Panc1 (cell line): ENCODE measurements at regions not wholly inside any gene's neighbourhood (a gene's known extent, or its start where the extent isn't known, plus 50 kb on each side); places are given as distances from the start of the nearest gene placed in this dataset.

Experiments
- SIN3A ChIP-seq: IDR thresholded peaks from 2 replicates; pipeline ENCODE4 v1.6.1; 2012; ENCODE audit warnings: low read depth, mild to moderate bottlenecking, low read length, moderate library complexity, borderline replicate concordance; ENCODE audit not compliant: insufficient read depth
- TF ChIP-seq, protein P1 (sequence below): fragments of 450-650 bp; IDR thresholded peaks from 2 replicates; pipeline ENCODE4 v1.5.1; 2017; ENCODE audit warnings: mild to moderate bottlenecking
- TF ChIP-seq, protein P2 (sequence below), 2 experiments: IDR thresholded peaks; 2 replicates each; pipeline ENCODE4 v1.6.1; 2011 to 2012; ENCODE audit warnings: low read depth in 2 of 2, control low read depth in 1 of 2, low read length in 1 of 2, mild to moderate bottlenecking in 1 of 2, moderate library complexity in 1 of 2; ENCODE audit not compliant: insufficient read depth in 1 of 2

DNA sequence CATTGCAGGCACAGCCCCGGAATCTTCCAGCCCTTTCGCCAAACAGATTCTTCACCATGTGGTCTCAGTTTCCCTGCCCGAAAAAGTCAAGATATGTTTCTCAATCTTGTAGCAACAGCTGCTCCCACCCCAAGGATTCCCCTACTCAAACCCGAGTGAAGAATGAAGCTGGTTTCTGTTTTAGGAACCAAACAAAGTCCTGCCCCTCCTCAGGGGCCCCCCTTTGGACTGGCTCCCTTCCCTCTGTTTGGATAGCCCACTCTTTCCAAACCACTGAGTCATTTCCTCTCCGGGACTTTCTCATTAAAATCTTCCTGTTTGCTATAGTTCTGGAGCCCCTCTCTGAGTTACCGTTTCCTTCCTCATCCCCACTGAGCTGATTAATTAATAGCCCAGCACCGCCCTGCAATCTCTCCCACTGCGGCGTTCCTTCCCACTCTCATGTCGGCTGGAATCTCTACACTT is 100.9 kb downstream of the TSEN15 start:
- TF ChIP-seq, protein P1, sequence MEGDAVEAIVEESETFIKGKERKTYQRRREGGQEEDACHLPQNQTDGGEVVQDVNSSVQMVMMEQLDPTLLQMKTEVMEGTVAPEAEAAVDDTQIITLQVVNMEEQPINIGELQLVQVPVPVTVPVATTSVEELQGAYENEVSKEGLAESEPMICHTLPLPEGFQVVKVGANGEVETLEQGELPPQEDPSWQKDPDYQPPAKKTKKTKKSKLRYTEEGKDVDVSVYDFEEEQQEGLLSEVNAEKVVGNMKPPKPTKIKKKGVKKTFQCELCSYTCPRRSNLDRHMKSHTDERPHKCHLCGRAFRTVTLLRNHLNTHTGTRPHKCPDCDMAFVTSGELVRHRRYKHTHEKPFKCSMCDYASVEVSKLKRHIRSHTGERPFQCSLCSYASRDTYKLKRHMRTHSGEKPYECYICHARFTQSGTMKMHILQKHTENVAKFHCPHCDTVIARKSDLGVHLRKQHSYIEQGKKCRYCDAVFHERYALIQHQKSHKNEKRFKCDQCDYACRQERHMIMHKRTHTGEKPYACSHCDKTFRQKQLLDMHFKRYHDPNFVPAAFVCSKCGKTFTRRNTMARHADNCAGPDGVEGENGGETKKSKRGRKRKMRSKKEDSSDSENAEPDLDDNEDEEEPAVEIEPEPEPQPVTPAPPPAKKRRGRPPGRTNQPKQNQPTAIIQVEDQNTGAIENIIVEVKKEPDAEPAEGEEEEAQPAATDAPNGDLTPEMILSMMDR: no peak
- TF ChIP-seq SIN3A: no peak
- TF ChIP-seq, protein P2, sequence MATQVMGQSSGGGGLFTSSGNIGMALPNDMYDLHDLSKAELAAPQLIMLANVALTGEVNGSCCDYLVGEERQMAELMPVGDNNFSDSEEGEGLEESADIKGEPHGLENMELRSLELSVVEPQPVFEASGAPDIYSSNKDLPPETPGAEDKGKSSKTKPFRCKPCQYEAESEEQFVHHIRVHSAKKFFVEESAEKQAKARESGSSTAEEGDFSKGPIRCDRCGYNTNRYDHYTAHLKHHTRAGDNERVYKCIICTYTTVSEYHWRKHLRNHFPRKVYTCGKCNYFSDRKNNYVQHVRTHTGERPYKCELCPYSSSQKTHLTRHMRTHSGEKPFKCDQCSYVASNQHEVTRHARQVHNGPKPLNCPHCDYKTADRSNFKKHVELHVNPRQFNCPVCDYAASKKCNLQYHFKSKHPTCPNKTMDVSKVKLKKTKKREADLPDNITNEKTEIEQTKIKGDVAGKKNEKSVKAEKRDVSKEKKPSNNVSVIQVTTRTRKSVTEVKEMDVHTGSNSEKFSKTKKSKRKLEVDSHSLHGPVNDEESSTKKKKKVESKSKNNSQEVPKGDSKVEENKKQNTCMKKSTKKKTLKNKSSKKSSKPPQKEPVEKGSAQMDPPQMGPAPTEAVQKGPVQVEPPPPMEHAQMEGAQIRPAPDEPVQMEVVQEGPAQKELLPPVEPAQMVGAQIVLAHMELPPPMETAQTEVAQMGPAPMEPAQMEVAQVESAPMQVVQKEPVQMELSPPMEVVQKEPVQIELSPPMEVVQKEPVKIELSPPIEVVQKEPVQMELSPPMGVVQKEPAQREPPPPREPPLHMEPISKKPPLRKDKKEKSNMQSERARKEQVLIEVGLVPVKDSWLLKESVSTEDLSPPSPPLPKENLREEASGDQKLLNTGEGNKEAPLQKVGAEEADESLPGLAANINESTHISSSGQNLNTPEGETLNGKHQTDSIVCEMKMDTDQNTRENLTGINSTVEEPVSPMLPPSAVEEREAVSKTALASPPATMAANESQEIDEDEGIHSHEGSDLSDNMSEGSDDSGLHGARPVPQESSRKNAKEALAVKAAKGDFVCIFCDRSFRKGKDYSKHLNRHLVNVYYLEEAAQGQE (IDR thresholded peaks at IDR 0.05; ENCODE audit: insufficient read depth in 1 of 2, low read depth in 2 of 2, low read length in 1 of 2): no peak
